GM23338 (cell line): ENCODE measurements at regions not wholly inside any gene's neighbourhood (a gene's known extent, or its start where the extent isn't known, plus 50 kb on each side); places are given as distances from the start of the nearest gene placed in this dataset.

Experiments used
- ATAC-seq: fragments of 200-7000 bp; cut with Tn5 transposase; 3 replicates; pipeline ENCODE4 v1.9.1; 2020
- DNase-seq: peaks from one replicate; pipeline ENCODE4 v3.0.0-alpha.2; 2015; ENCODE audit warnings: low spot score
- H2AFZ ChIP-seq: fragments of 200-600 bp; sonication (generic); 2 replicates; pipeline ENCODE4 v1.8.0; 2016; ENCODE audit warnings: antibody characterized with exemption, mild to moderate bottlenecking, moderate library complexity
- H3F3A ChIP-seq: fragments of 200-600 bp; sonication (generic); replicated peaks from 2 replicates; pipeline ENCODE4 v1.8.0; 2017; ENCODE audit warnings: antibody characterized with exemption, mixed run types, low read depth
- H3K27ac ChIP-seq: fragments of 200-600 bp; sonication (generic); 2 replicates; pipeline ENCODE4 v1.6.1; 2016; ENCODE audit warnings: low read depth
- H3K27me3 ChIP-seq: fragments of 200-600 bp; sonication (generic); 2 replicates; pipeline ENCODE4 v1.8.0; 2016; ENCODE audit warnings: mild to moderate bottlenecking, mixed run types, moderate library complexity; ENCODE audit not compliant: insufficient read depth
- H3K36me3 ChIP-seq: fragments of 200-600 bp; sonication (generic); 2 replicates; pipeline ENCODE4 v1.8.0; 2016; ENCODE audit warnings: mild to moderate bottlenecking; ENCODE audit not compliant: insufficient read depth
- H3K4me1 ChIP-seq: fragments of 200-600 bp; sonication (generic); 2 replicates; pipeline ENCODE4 v1.8.0; 2016; ENCODE audit warnings: mild to moderate bottlenecking, moderate library complexity; ENCODE audit not compliant: insufficient read depth
- H3K4me2 ChIP-seq: fragments of 200-600 bp; sonication (generic); 2 replicates; pipeline ENCODE4 v1.7.1; 2017; ENCODE audit warnings: mixed run types
- H3K4me3 ChIP-seq: fragments of 200-600 bp; sonication (generic); 2 replicates; pipeline ENCODE4 v1.6.1; 2016; ENCODE audit warnings: mixed run types
- H3K79me2 ChIP-seq: fragments of 200-600 bp; sonication (generic); replicated peaks from 2 replicates; pipeline ENCODE4 v1.8.0; 2017; ENCODE audit warnings: mild to moderate bottlenecking; ENCODE audit not compliant: insufficient read depth
- H3K9me2 ChIP-seq: fragments of 200-600 bp; sonication (generic); 2 replicates; pipeline ENCODE4 v1.8.0; 2017; ENCODE audit not compliant: insufficient read depth
- H4K20me1 ChIP-seq: fragments of 200-600 bp; sonication (generic); replicated peaks from 2 replicates; pipeline ENCODE4 v1.8.0; 2017; ENCODE audit warnings: mild to moderate bottlenecking; ENCODE audit not compliant: insufficient read depth
- H3K27ac Mint-ChIP-seq: 2 replicates; pipeline ENCODE4 v1.8.0; 2020; ENCODE audit warnings: inconsistent platforms, mild to moderate bottlenecking, moderate library complexity, mixed read lengths
- H3K27me3 Mint-ChIP-seq: 3 replicates; pipeline ENCODE4 v1.8.0; 2022; ENCODE audit warnings: low read depth, mild to moderate bottlenecking, moderate library complexity, mixed read lengths, inconsistent platforms; ENCODE audit not compliant: insufficient read depth, poor library complexity
- H3K36me3 Mint-ChIP-seq: 3 replicates; pipeline ENCODE4 v1.8.0; 2021; ENCODE audit warnings: low read depth, mild to moderate bottlenecking, inconsistent platforms, moderate library complexity, mixed read lengths
- H3K4me1 Mint-ChIP-seq: 3 replicates; pipeline ENCODE4 v1.8.0; 2020; ENCODE audit warnings: mild to moderate bottlenecking, inconsistent platforms, mixed read lengths
- H3K4me3 Mint-ChIP-seq: 3 replicates; pipeline ENCODE4 v1.8.0; 2021; ENCODE audit warnings: moderate library complexity, mild to moderate bottlenecking, inconsistent platforms, mixed read lengths
- H3K9me3 Mint-ChIP-seq: 3 replicates; pipeline ENCODE4 v1.8.0; 2020; ENCODE audit warnings: moderate library complexity, mild to moderate bottlenecking, inconsistent platforms, mixed read lengths
- CREB1 ChIP-seq: fragments of 250-450 bp; sonication (Bioruptor Pico); IDR thresholded peaks from 2 replicates; pipeline ENCODE4 v1.5.0; 2020; ENCODE audit warnings: low read depth, mild to moderate bottlenecking, moderate library complexity
- EZH2 ChIP-seq: fragments of 200-600 bp; sonication (generic); IDR thresholded peaks from one replicate; pipeline ENCODE4 v1.8.0; 2017; ENCODE audit warnings: antibody characterized with exemption, mild to moderate bottlenecking, low read depth; ENCODE audit not compliant: unreplicated experiment
- NANOG ChIP-seq: IDR thresholded peaks from 2 replicates; pipeline ENCODE4 v1.6.1; 2016; ENCODE audit warnings: antibody characterized with exemption, borderline replicate concordance
- REST ChIP-seq: IDR thresholded peaks from one replicate; pipeline ENCODE4 v1.6.1; 2018; ENCODE audit warnings: antibody characterized with exemption; ENCODE audit not compliant: unreplicated experiment
- ZNF462 ChIP-seq: fragments of 250-450 bp; sonication (Bioruptor Pico); IDR thresholded peaks from 2 replicates; pipeline ENCODE4 v1.5.0; 2020; ENCODE audit warnings: mild to moderate bottlenecking, moderate library complexity

- TF ChIP-seq ZNF462 (CRISPR knock-in tag), result no peak
Observed at GRCh38 chr14:36443374-36443773, 76.7 kb downstream of the NKX2-1 start (continued).

- Histone ChIP-seq H3F3A (peaks cover 7% of the 10 kb centered on the region; the same call in 1 of the 2 replicates), H3K4me1 (peaks cover 57% of the 10 kb centered on the region), H4K20me1 (no peaks in the 10 kb centered on the region), H3K27ac (no peak overlapping the region), H3K4me2 (peak overlapping the region; percentile 66), H3K36me3 (no peaks in the 10 kb centered on the region), H3K9me2 (no peaks in the 10 kb centered on the region), H3K27me3 (peaks cover 50% of the 10 kb centered on the region), H3K4me3 (peak overlapping the region; percentile 33), H2AFZ (no peak overlapping the region), H3K79me2 (no peaks in the 10 kb centered on the region)
- Mint-ChIP-seq H3K27ac (no peak overlapping the region), H3K4me3 (peak overlapping the region; percentile 52; the same call in 1 of the 3 replicates), H3K9me3 (no peaks in the 10 kb centered on the region), H3K4me1 (peaks cover 58% of the 10 kb centered on the region), H3K36me3 (no peaks in the 10 kb centered on the region), H3K27me3 (peaks cover 21% of the 10 kb centered on the region)
- ATAC-seq (peak; percentile 97), DNase-seq (peak; percentile 68)
- no peak for TF ChIP-seq ZNF462 (CRISPR knock-in tag)
- TF ChIP-seq EZH2, result no peak
- no peak for TF ChIP-seq NANOG
- TF ChIP-seq CREB1 (CRISPR knock-in tag), result no peak
- no peak for TF ChIP-seq REST
Observed at GRCh38 chr14:36442824-36443241, 77.2 kb downstream of the NKX2-1 start.
